ENCODE measurements at regions not wholly inside any gene's neighbourhood (a gene's known extent, or its start where the extent isn't known, plus 50 kb on each side); places are given as distances from the start of the nearest gene placed in this dataset.

DNA sequence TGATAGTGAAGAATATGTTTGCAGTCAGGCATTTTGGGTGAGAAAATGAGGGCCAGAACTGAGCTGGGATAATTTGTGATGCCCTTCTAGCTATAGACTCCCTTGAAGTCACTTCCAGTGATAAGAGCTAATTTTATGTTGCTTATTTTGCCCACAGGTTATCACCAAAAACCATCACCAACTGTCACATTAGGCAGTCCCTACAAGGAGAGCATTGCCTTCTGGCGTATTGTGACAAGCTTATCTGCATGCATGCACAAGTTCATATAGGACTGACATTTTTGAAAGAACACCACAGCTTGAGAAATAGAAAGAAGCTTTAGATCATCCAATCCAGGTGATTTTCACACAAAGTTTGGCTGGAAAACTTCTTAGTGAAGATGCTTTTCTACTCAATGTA lies 735.3 kb upstream of the RAG2 start:
- TF ChIP-seq NR2C2 (IDR thresholded peaks at IDR 0.05; ENCODE audit: borderline replicate concordance, control insufficient read depth, insufficient read length, low read depth), result no peak
- no peak for TF ChIP-seq ZNF24 (IDR thresholded peaks at IDR 0.05)
- TF ChIP-seq, protein P1, sequence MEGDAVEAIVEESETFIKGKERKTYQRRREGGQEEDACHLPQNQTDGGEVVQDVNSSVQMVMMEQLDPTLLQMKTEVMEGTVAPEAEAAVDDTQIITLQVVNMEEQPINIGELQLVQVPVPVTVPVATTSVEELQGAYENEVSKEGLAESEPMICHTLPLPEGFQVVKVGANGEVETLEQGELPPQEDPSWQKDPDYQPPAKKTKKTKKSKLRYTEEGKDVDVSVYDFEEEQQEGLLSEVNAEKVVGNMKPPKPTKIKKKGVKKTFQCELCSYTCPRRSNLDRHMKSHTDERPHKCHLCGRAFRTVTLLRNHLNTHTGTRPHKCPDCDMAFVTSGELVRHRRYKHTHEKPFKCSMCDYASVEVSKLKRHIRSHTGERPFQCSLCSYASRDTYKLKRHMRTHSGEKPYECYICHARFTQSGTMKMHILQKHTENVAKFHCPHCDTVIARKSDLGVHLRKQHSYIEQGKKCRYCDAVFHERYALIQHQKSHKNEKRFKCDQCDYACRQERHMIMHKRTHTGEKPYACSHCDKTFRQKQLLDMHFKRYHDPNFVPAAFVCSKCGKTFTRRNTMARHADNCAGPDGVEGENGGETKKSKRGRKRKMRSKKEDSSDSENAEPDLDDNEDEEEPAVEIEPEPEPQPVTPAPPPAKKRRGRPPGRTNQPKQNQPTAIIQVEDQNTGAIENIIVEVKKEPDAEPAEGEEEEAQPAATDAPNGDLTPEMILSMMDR (IDR thresholded peaks at IDR 0.05 in 2 of 3, conservative IDR thresholded peaks at IDR 0.05 in 1 of 3; ENCODE audit: control insufficient read depth in 2 of 3, extremely low read depth in 1 of 3, insufficient read depth in 1 of 3, low read depth in 3 of 3, low read length in 3 of 3), result no peak
- TF ChIP-seq POLR2AphosphoS5 (IDR thresholded peaks at IDR 0.05; ENCODE audit: low read length), result no peak
- no peak for TF ChIP-seq CHD2 (IDR thresholded peaks at IDR 0.05; ENCODE audit: borderline replicate concordance, low read depth, low read length)
- no peak for TF ChIP-seq RAD51 (IDR thresholded peaks at IDR 0.05)
- no peak for TF ChIP-seq TCF3 (IDR thresholded peaks at IDR 0.05; ENCODE audit: borderline replicate concordance, insufficient read depth, low read depth, low read length)
- TF ChIP-seq HDGF (IDR thresholded peaks at IDR 0.05), result no peak
- TF ChIP-seq SUZ12 (IDR thresholded peaks at IDR 0.05; ENCODE audit: unreplicated experiment), result no peak
- TF ChIP-seq EZH2 (IDR thresholded peaks at IDR 0.05; ENCODE audit: borderline replicate concordance, control insufficient read depth, low read depth, low read length), result no peak
- TF ChIP-seq EP300 (IDR thresholded peaks at IDR 0.05; ENCODE audit: borderline replicate concordance in 1 of 2, control insufficient read depth in 1 of 2, low read depth in 2 of 2, low read length in 2 of 2), result no peak

Measured in GM12878 (cell line).